GM19025 (cell line): ENCODE measurements at regions not wholly inside any gene's neighbourhood (a gene's known extent, or its start where the extent isn't known, plus 50 kb on each side); places are given as distances from the start of the nearest gene placed in this dataset.
"Not testable (repeated sequence)": the region's sequence is repeated elsewhere in the genome, so short reads cannot be mapped to it uniquely, and the experiment has no call there.

Source experiments
- ATAC-seq: cut with Tn5 transposase; IDR thresholded peaks from one replicate; pipeline ENCODE4 v1.9.1; 2021; ENCODE audit warnings: mild to moderate bottlenecking, low read depth, moderate library complexity; ENCODE audit not compliant: unreplicated experiment

- no peak for ATAC-seq
These were observed 50.5 kb upstream of the CD99 start for GRCh38 chrX:2640436-2641150.

- ATAC-seq: no peak
These were observed 52.8 kb upstream of the CD99 start for GRCh38 chrX:2638279-2638678.

- ATAC-seq: no peak
These were observed 55.8 kb upstream of the CD99 start for GRCh38 chrX:2635342-2635741.

GRCh38 chrX:2632533-2633504 lies 58.3 kb upstream of the CD99 start:
- no peak for ATAC-seq

- no peak for ATAC-seq
These were observed 59.2 kb upstream of the CD99 start for GRCh38 chrX:2631743-2632532.

GRCh38 chrX:2630935-2631742 lies 60.0 kb upstream of the CD99 start:
- ATAC-seq: not testable (repeated sequence)

GRCh38 chrX:2630008-2630934 lies 60.8 kb upstream of the CD99 start:
- not testable (repeated sequence) for ATAC-seq

- no peak for ATAC-seq
These were observed 61.6 kb upstream of the CD99 start for GRCh38 chrX:2629316-2630007.

GRCh38 chrX:2628751-2629315 lies 62.3 kb upstream of the CD99 start:
- ATAC-seq: no peak

GRCh38 chrX:2627272-2627867 lies 63.7 kb upstream of the CD99 start:
- peak; percentile 50 for ATAC-seq

GRCh38 chrX:2626750-2627149 lies 64.3 kb upstream of the CD99 start:
- no peak for ATAC-seq

GRCh38 chrX:2620576-2620975 lies 70.5 kb upstream of the CD99 start:
- no peak for ATAC-seq

- ATAC-seq: no peak
These were observed 72.6 kb upstream of the CD99 start for GRCh38 chrX:2618516-2618915.

- ATAC-seq: no peak
These were observed 76.2 kb upstream of the CD99 start for GRCh38 chrX:2614911-2615310.

- ATAC-seq: no peak
These were observed 80.6 kb upstream of the CD99 start for GRCh38 chrX:2610246-2611170.

GRCh38 chrX:2609431-2610238 lies 81.5 kb upstream of the CD99 start:
- peak; percentile 44 for ATAC-seq
